Calu3 (cell line): ENCODE measurements at regions not wholly inside any gene's neighbourhood (a gene's known extent, or its start where the extent isn't known, plus 50 kb on each side); places are given as distances from the start of the nearest gene placed in this dataset.

Experiments
- BruUV-seq: library from RNA; stranded (reverse); fragments of 400-500 nt; replicated peaks from 2 replicates; lab custom pipeline; 2021; lab: Mats Ljungman, UMichigan
- CTCF ChIA-PET: fragments of 300-600 bp; sonication (Branson Sonifier 250); formaldehyde crosslinking; loops from one replicate; lab custom pipeline; 2022; ENCODE audit warnings: antibody characterized with exemption; lab: Charles Lee
- DNase-seq: peaks from one replicate; pipeline ENCODE4 v3.0.0; 2022
- H3K27ac Mint-ChIP-seq: one replicate; pipeline ENCODE4 v1.8.0; 2022; ENCODE audit warnings: mixed read lengths; ENCODE audit not compliant: unreplicated experiment
- H3K27me3 Mint-ChIP-seq: one replicate; pipeline ENCODE4 v1.8.0; 2022; ENCODE audit warnings: mixed read lengths; ENCODE audit not compliant: unreplicated experiment
- H3K36me3 Mint-ChIP-seq: one replicate; pipeline ENCODE4 v1.8.0; 2022; ENCODE audit warnings: mild to moderate bottlenecking, moderate library complexity, mixed read lengths; ENCODE audit not compliant: insufficient read depth, unreplicated experiment
- H3K4me1 Mint-ChIP-seq: one replicate; pipeline ENCODE4 v1.8.0; 2022; ENCODE audit warnings: mild to moderate bottlenecking, low read depth, mixed read lengths; ENCODE audit not compliant: unreplicated experiment
- H3K4me3 Mint-ChIP-seq: one replicate; pipeline ENCODE4 v1.8.0; 2022; ENCODE audit warnings: mild to moderate bottlenecking, low read depth, moderate library complexity, mixed read lengths; ENCODE audit not compliant: unreplicated experiment
- H3K9me3 Mint-ChIP-seq: one replicate; pipeline ENCODE4 v1.8.0; 2022; ENCODE audit warnings: low read depth, mixed read lengths; ENCODE audit not compliant: unreplicated experiment
- intact Hi-C: fragments of 100-400 bp; cut with micrococcal nuclease; formaldehyde crosslinking; loops from one replicate; pipeline ENCODE4 v1.10.0; 2022; ENCODE audit not compliant: unreplicated experiment
- TF ChIP-seq, protein P1 (sequence below): fragments of 200-600 bp; IDR thresholded peaks from one replicate; pipeline ENCODE4 v1.8.0; 2022; ENCODE audit warnings: antibody characterized with exemption; ENCODE audit not compliant: unreplicated experiment

DNA sequence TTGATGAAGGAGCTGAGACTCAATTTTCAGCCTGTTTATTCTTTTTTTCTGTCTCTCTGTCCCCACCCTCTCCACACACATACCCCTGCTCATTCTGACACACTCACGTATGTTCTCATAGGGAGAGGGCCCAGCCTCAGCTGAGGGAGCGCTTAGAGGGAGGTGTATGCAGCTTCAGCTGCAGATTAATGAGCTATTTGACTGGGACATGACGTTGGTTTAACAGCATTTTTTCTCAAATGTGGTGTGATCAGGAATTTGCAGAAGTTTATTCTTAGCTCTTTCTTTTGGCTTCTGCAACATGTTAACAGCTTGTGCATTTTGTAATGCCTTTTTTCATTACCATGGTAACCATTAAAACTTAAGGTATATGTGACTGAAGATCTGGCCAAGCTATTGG, 1547.1 kb upstream of the PIK3C3 start:
- no peak for DNase-seq
- H3K9me3 Mint-ChIP-seq = peaks cover 2% of the 10 kb centered on the region
- peaks cover 38% of the 10 kb centered on the region for H3K27me3 Mint-ChIP-seq
- no peak overlapping the region for H3K4me3 Mint-ChIP-seq
- no TSS peak for BruUV-seq
- intact Hi-C loops = no loop called here
- H3K27ac Mint-ChIP-seq = no peak overlapping the region
- no peaks in the 10 kb centered on the region for H3K36me3 Mint-ChIP-seq
- TF ChIP-seq, protein P1, sequence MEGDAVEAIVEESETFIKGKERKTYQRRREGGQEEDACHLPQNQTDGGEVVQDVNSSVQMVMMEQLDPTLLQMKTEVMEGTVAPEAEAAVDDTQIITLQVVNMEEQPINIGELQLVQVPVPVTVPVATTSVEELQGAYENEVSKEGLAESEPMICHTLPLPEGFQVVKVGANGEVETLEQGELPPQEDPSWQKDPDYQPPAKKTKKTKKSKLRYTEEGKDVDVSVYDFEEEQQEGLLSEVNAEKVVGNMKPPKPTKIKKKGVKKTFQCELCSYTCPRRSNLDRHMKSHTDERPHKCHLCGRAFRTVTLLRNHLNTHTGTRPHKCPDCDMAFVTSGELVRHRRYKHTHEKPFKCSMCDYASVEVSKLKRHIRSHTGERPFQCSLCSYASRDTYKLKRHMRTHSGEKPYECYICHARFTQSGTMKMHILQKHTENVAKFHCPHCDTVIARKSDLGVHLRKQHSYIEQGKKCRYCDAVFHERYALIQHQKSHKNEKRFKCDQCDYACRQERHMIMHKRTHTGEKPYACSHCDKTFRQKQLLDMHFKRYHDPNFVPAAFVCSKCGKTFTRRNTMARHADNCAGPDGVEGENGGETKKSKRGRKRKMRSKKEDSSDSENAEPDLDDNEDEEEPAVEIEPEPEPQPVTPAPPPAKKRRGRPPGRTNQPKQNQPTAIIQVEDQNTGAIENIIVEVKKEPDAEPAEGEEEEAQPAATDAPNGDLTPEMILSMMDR = no peak
- CTCF ChIA-PET = no interaction called here
- no peaks in the 10 kb centered on the region for H3K4me1 Mint-ChIP-seq

DNA sequence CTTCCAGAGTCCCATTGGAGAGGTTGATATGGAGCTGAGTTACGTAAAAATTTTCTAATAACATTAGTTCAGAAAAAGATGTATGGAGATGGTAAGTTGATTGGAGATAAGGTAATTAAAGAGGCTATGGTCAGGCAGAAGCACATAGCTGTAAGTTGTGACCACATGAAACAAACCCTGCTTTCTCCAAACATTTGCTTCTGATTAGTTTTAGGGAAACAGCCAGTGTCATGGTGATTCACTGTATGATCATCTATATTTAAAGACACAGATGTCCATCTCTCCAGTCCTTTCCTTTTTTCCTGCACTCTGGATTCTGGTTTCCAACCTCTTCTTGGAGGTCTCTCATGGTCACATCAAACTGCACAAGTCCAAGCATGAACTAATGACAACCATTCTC, 1550.8 kb upstream of the PIK3C3 start:
- Mint-ChIP-seq H3K27me3 (peaks cover 28% of the 10 kb centered on the region), H3K4me3 (no peak overlapping the region), H3K4me1 (no peaks in the 10 kb centered on the region), H3K9me3 (peaks cover 2% of the 10 kb centered on the region), H3K27ac (no peak overlapping the region), H3K36me3 (no peaks in the 10 kb centered on the region)
- BruUV-seq = no TSS peak
- TF ChIP-seq, protein P1 = no peak
- no peak for DNase-seq
- CTCF ChIA-PET = no interaction called here
- intact Hi-C loops = no loop called here

DNA sequence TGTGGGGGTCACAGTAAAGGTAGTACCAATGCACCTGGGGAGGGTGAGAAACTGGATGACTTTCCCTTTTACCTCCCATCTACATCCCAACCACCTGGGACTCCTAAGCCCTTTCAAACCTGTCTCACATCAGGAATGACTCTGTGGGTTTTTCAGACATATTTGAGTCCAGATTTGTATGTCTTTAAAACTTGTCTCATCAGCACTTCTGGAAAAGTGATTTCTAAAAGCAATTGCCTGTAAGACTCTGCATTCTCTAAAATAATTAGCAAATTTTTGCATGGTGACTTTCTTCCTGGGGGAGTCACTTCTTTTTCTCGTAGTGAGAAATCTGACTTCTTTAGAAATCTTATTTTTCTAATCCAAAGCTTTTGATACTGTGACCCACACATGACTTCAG, 1553.0 kb upstream of the PIK3C3 start:
- peaks cover 2% of the 10 kb centered on the region for H3K9me3 Mint-ChIP-seq
- no peaks in the 10 kb centered on the region for H3K4me1 Mint-ChIP-seq
- intact Hi-C loops = no loop called here
- TF ChIP-seq, protein P1 = no peak
- no peaks in the 10 kb centered on the region for H3K36me3 Mint-ChIP-seq
- CTCF ChIA-PET = no interaction called here
- H3K4me3 Mint-ChIP-seq = no peak overlapping the region
- peaks cover 19% of the 10 kb centered on the region for H3K27me3 Mint-ChIP-seq
- DNase-seq = no peak
- no TSS peak for BruUV-seq
- no peak overlapping the region for H3K27ac Mint-ChIP-seq

DNA sequence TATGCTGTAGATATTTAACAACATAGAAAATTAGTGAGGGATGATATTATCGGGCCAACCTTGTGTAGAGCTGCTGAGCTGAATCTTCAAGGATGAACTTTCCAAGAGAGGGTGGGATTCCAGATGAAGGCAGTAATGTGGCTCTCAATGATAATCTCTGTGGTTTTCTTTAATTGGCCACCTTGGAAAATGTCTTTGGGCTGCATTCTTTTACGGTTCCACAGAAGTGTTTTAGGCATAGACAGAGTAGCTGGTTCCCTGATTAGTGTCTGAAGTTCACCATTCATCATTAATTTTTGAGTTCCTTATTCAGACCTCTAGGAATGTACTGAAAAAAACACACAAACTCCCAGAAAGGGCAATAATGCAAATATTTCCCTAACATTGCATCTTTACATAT, 1566.9 kb upstream of the PIK3C3 start:
- Mint-ChIP-seq H3K4me1 (no peaks in the 10 kb centered on the region), H3K9me3 (no peaks in the 10 kb centered on the region)
- no TSS peak for BruUV-seq

More for the DNA sequence above, 1566.9 kb upstream of the PIK3C3 start:
- Mint-ChIP-seq H3K36me3 (no peaks in the 10 kb centered on the region), H3K4me3 (no peak overlapping the region), H3K27ac (no peak overlapping the region), H3K27me3 (peaks cover 14% of the 10 kb centered on the region)
- intact Hi-C loops = no loop called here
- no peak for DNase-seq
- CTCF ChIA-PET = no interaction called here
- TF ChIP-seq, protein P1 = no peak
